NCI-H2227 treated with DMSO at 0.1 percent for 48 hours (cell line): ENCODE measurements at regions not wholly inside any gene's neighbourhood (a gene's known extent, or its start where the extent isn't known, plus 50 kb on each side); places are given as distances from the start of the nearest gene placed in this dataset.

ENCODE experiments used
- DNase-seq: peaks from one replicate; lab custom pipeline; 2025; lab: John Stamatoyannopoulos, UW

- no peak for DNase-seq
These were observed 331.0 kb upstream of the RARB start for GRCh38 chr3:25097023-25097422.

- no peak for DNase-seq
These were observed 328.4 kb upstream of the RARB start for GRCh38 chr3:25099666-25100065.

- no peak for DNase-seq
These were observed 324.7 kb upstream of the RARB start for GRCh38 chr3:25103391-25103790.

- DNase-seq = no peak
These were observed 320.0 kb upstream of the RARB start for GRCh38 chr3:25107918-25108617.

- no peak for DNase-seq
These were observed 317.4 kb upstream of the RARB start for GRCh38 chr3:25110642-25111041.

- DNase-seq = no peak
These were observed 314.2 kb upstream of the RARB start for GRCh38 chr3:25113891-25114290.

GRCh38 chr3:25114532-25114931 is 313.5 kb upstream of the RARB start:
- DNase-seq = no peak

GRCh38 chr3:25117005-25117593 is 311.0 kb upstream of the RARB start:
- no peak for DNase-seq

- no peak for DNase-seq
These were observed 308.4 kb upstream of the RARB start for GRCh38 chr3:25119682-25120081.

- no peak for DNase-seq
These were observed 307.4 kb upstream of the RARB start for GRCh38 chr3:25120665-25121064.

- DNase-seq = no peak
These were observed 302.9 kb upstream of the RARB start for GRCh38 chr3:25125201-25125600.

GRCh38 chr3:25128735-25129134 is 299.3 kb upstream of the RARB start:
- no peak for DNase-seq

- DNase-seq = no peak
These were observed 297.1 kb upstream of the RARB start for GRCh38 chr3:25130724-25131520.

- no peak for DNase-seq
These were observed 294.5 kb upstream of the RARB start for GRCh38 chr3:25133588-25133987.

- no peak for DNase-seq
These were observed 290.5 kb upstream of the RARB start for GRCh38 chr3:25137606-25138005.

- no peak for DNase-seq
These were observed 288.8 kb upstream of the RARB start for GRCh38 chr3:25139267-25139666.

GRCh38 chr3:25142609-25143355 is 285.3 kb upstream of the RARB start:
- no peak for DNase-seq

- no peak for DNase-seq
These were observed 284.6 kb upstream of the RARB start for GRCh38 chr3:25143356-25144025.

- no peak for DNase-seq
These were observed 283.6 kb upstream of the RARB start for GRCh38 chr3:25144430-25144829.

- no peak for DNase-seq
These were observed 282.9 kb upstream of the RARB start for GRCh38 chr3:25145176-25145575.

- DNase-seq = no peak
These were observed 277.9 kb upstream of the RARB start for GRCh38 chr3:25150199-25150598.
